ENCODE measurements at regions not wholly inside any gene's neighbourhood (a gene's known extent, or its start where the extent isn't known, plus 50 kb on each side); places are given as distances from the start of the nearest gene placed in this dataset.
"Not testable (repeated sequence)": the region's sequence is repeated elsewhere in the genome, so short reads cannot be mapped to it uniquely, and the experiment has no call there.

GRCh38 chr1:29682171-29682918, 446.0 kb downstream of the PTPRU start:
- no peak for DNase-seq

GRCh38 chr1:29681416-29681815, 445.1 kb downstream of the PTPRU start:
- DNase-seq = not testable (repeated sequence)

- DNase-seq = no peak
Measured at GRCh38 chr1:29679828-29680558, 443.7 kb downstream of the PTPRU start.

GRCh38 chr1:29679316-29679715, 443.0 kb downstream of the PTPRU start:
- no peak for DNase-seq

- DNase-seq = no peak
Measured at GRCh38 chr1:29677028-29678024, 441.0 kb downstream of the PTPRU start.

GRCh38 chr1:29676496-29676895, 440.2 kb downstream of the PTPRU start:
- DNase-seq = no peak

GRCh38 chr1:29675481-29676263, 439.4 kb downstream of the PTPRU start:
- no peak for DNase-seq

GRCh38 chr1:29674627-29675326, 438.5 kb downstream of the PTPRU start:
- no peak for DNase-seq

GRCh38 chr1:29673669-29674626, 437.6 kb downstream of the PTPRU start:
- no peak for DNase-seq

- DNase-seq = no peak
Measured at GRCh38 chr1:29673228-29673500, 436.8 kb downstream of the PTPRU start.

GRCh38 chr1:29672416-29673227, 436.3 kb downstream of the PTPRU start:
- DNase-seq = no peak

GRCh38 chr1:29671446-29672356, 435.4 kb downstream of the PTPRU start:
- DNase-seq = no peak

GRCh38 chr1:29670752-29671151, 434.4 kb downstream of the PTPRU start:
- no peak for DNase-seq

GRCh38 chr1:29669912-29670311, 433.6 kb downstream of the PTPRU start:
- DNase-seq = no peak

GRCh38 chr1:29669158-29669871, 433.0 kb downstream of the PTPRU start:
- no peak for DNase-seq

GRCh38 chr1:29668551-29669157, 432.3 kb downstream of the PTPRU start:
- no peak for DNase-seq

GRCh38 chr1:29667951-29668350, 431.6 kb downstream of the PTPRU start:
- no peak for DNase-seq

- no peak for DNase-seq
Measured at GRCh38 chr1:29664711-29665110, 428.4 kb downstream of the PTPRU start.

Data from CD4-positive, alpha-beta T cell treated with Interleukin-21 for 1 hour (primary cell).